Mucosa of descending colon (tissue), 3 donors: ENCODE measurements at regions not wholly inside any gene's neighbourhood (a gene's known extent, or its start where the extent isn't known, plus 50 kb on each side); places are given as distances from the start of the nearest gene placed in this dataset.
"Not testable (repeated sequence)": the region's sequence is repeated elsewhere in the genome, so short reads cannot be mapped to it uniquely, and the experiment has no call there.

Experiments used
- ATAC-seq: fragments of 200-7000 bp; cut with Tn5 transposase; one replicate; pipeline ENCODE4 v1.9.1; 2020; ENCODE audit warnings: mild to moderate bottlenecking, moderate library complexity
- DNase-seq, 3 donors: peaks; one replicate each; pipeline ENCODE4 v3.0.0-alpha.2; 2020
- H3K36me3 ChIP-seq: fragments of 200-600 bp; one replicate; pipeline ENCODE4 v1.8.0; 2021; ENCODE audit warnings: low read depth, mild to moderate bottlenecking
- H3K4me1 ChIP-seq: fragments of 200-600 bp; one replicate; pipeline ENCODE4 v1.8.0; 2021; ENCODE audit warnings: low read depth, mild to moderate bottlenecking
- H3K4me3 ChIP-seq: fragments of 200-600 bp; one replicate; pipeline ENCODE4 v1.8.0; 2021; ENCODE audit warnings: mild to moderate bottlenecking
- H3K9me3 ChIP-seq: fragments of 200-600 bp; one replicate; pipeline ENCODE4 v1.8.0; 2021; ENCODE audit warnings: mild to moderate bottlenecking
- intact Hi-C, 2 donors: fragments of 100-400 bp; cut with DNase I in 1 of 2; cut with micrococcal nuclease in 1 of 2; formaldehyde crosslinking; loops; one replicate each; pipeline versions ENCODE4 v1.11.0 to v1.11.1; 2022; cut with DNase I, micrococcal nuclease
- TF ChIP-seq, protein P1 (sequence below): fragments of 200-600 bp; IDR thresholded peaks from one replicate; pipeline ENCODE4 v1.8.0; 2022; ENCODE audit warnings: antibody characterized with exemption, mild to moderate bottlenecking
- donor health status: DM: no; HTN: no; CAD: no; lungs with moderate emphysema.
- donor health status: DM: no; HTN: no; CAD: no.
- donor health status: DM: no; HTN: yes; CAD: no.

DNA sequence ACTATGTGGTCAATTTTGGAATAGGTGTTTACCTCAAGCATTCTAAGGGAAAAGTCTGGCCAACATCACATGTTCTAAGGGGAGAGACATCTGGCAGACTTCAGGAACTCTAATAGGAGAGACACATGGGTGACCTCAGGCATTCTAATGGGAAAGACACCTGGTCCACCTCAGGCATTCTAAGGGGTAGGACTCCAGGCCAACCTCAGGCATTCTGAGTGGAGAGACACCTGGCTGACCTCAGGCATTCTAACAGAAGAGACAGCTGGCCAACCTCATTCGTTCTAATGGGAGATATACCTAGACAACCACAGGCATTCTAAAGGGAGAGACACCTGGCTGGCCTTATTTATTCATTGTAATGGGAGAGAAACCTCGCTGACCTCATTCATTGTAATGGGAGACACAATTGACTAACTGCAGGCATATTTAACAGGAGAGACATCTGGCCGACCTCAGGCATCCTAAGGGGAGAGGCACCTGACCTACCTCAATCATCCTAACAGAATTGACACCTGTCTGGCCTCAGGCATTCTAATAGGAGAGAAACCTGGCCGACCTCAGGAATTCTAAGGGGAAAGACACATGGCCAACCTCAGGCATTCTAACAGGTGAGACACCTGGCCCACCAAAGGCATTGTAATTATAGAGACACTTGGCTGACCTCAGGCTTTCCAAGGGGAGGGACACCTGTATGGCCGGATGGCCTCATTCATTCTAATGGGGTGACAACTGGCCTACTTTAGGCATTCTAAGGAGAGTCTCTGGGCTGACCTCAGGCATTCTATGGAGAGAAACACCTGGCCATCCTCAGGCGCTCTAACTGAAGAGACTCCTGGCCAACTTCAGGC lies 1346.8 kb downstream of the UQCRFS1 start:
- no peaks in the 10 kb centered on the region for H3K36me3 ChIP-seq
- H3K9me3 ChIP-seq, result peaks cover 33% of the 10 kb centered on the region
- ATAC-seq, result no peak
- DNase-seq, result no peak
- TF ChIP-seq, protein P1, sequence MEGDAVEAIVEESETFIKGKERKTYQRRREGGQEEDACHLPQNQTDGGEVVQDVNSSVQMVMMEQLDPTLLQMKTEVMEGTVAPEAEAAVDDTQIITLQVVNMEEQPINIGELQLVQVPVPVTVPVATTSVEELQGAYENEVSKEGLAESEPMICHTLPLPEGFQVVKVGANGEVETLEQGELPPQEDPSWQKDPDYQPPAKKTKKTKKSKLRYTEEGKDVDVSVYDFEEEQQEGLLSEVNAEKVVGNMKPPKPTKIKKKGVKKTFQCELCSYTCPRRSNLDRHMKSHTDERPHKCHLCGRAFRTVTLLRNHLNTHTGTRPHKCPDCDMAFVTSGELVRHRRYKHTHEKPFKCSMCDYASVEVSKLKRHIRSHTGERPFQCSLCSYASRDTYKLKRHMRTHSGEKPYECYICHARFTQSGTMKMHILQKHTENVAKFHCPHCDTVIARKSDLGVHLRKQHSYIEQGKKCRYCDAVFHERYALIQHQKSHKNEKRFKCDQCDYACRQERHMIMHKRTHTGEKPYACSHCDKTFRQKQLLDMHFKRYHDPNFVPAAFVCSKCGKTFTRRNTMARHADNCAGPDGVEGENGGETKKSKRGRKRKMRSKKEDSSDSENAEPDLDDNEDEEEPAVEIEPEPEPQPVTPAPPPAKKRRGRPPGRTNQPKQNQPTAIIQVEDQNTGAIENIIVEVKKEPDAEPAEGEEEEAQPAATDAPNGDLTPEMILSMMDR, result no peak
- intact Hi-C loops, result no loop called here
- H3K4me1 ChIP-seq, result no peaks in the 10 kb centered on the region
- H3K4me3 ChIP-seq, result no peak overlapping the region

DNA sequence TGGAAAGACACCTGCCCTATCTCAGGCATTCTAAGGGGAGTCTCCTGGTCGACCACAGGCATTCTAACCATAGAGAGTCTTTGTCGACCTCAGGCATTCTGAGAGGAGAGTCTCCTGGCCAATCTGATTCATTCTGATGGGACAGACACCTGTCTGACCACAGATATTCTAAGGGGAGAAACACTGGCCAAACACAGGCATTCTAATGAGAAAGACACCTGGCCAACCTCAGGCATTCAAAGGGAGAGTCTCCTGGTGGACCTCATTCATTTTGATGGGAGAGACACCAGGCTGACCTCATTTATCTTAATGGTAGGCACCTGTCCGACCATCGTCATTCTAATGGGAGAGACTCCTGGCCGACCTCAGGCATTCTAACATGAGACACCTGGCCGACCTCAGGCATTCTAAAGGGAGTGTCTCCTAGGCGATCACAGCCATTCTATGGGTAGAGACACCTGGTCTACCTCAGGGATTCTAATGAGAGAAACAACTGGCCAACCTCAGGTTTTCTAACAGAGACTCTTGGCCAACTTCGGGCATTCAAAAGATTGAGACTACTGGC lies 1351.5 kb downstream of the UQCRFS1 start:
- Histone ChIP-seq H3K9me3 (peaks cover 63% of the 10 kb centered on the region), H3K4me1 (no peaks in the 10 kb centered on the region), H3K4me3 (no peak overlapping the region), H3K36me3 (no peaks in the 10 kb centered on the region)
- DNase-seq, result no peak
- intact Hi-C loops, result no loop called here
- TF ChIP-seq, protein P1, result no peak
- ATAC-seq, result no peak

DNA sequence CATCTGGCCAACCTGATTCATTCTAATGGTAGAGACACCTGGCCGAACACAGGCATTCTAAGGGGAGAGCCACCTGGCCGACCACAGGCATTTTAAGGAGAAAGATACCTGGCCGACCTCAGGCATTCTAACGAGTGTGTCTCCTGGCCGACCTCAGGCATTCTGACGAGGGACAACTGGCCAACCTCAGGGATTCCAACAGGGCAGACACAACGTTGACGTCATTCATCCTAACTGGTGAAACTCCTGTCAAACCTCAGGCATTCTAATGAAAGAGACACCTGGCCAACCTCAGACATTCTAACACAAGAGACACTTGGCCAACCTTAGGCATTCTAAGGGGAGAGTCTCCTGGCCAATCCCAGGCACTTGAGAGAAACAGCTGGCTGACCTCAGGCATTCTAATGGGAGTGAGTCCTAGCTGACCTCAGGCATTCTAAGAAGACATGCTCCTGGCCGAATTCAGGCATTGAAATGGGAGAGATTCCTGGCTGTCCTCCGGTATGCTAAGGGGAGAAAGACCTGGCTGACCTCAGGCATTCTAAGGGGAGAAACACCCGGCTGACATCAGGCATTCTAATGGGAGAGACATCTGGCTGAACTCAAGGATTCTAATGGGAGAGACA lies 1352.5 kb downstream of the UQCRFS1 start:
- H3K4me1 ChIP-seq, result no peaks in the 10 kb centered on the region
- no peak overlapping the region for H3K4me3 ChIP-seq
- DNase-seq (no peak), ATAC-seq (no peak)
- TF ChIP-seq, protein P1, result no peak
- H3K36me3 ChIP-seq, result no peaks in the 10 kb centered on the region
- H3K9me3 ChIP-seq, result peaks cover 58% of the 10 kb centered on the region
- intact Hi-C loops, result no loop called here

DNA sequence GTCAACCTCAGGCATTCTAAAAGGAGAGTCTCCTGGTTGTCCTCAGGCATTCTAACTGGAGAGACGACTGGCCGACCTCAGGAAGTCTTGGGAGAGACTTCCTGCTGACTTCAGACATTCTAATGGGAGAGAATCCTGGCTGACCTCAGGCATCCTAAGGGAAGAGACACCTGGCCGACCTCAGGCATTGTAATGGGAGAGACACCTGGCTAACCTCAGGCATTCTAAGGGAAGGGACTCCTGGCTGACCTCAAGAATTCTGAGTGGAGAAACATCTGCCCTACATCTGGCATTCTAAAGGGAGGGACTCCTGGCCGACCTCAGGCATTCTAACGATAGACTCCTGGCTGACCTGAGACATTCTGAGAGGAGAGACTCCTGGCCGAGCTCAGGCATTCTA lies 1353.3 kb downstream of the UQCRFS1 start:
- DNase-seq (no peak), ATAC-seq (no peak)
- H3K4me3 ChIP-seq, result no peak overlapping the region
- H3K4me1 ChIP-seq, result no peaks in the 10 kb centered on the region
- peaks cover 61% of the 10 kb centered on the region for H3K9me3 ChIP-seq
- H3K36me3 ChIP-seq, result no peaks in the 10 kb centered on the region
- intact Hi-C loops, result no loop called here
- TF ChIP-seq, protein P1, result no peak

DNA sequence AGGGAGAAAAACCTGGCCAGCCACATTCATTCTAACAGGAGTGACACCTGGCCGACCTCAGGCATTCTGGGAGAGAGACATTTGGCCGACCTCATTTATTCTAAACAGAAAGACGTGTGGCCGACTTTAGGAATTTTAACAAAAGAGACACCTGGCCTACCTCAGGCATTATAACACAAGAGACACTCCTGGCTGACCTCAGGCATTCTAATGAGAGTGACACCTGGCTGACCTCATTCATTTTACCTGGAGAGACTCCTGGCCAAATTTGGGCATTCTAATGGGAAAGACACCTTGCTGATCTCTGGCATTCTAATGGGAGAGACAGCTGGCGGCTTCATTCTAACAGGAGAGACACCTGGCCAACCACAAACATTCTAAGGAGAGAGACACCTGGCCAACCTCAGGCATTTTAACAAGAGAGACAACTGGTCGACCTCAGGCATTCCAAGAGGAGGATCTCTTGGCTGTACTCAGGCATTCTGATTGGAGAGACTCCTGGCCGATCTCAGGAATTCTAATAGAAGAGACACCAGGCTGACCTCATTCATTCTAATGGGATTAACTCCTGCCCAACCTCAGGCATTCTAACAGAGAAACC lies 1353.9 kb downstream of the UQCRFS1 start:
- peaks cover 63% of the 10 kb centered on the region for H3K9me3 ChIP-seq
- no peaks in the 10 kb centered on the region for H3K4me1 ChIP-seq
- TF ChIP-seq, protein P1, result no peak
- no peaks in the 10 kb centered on the region for H3K36me3 ChIP-seq
- DNase-seq, result no peak
- intact Hi-C loops, result no loop called here
- no peak overlapping the region for H3K4me3 ChIP-seq
- no peak for ATAC-seq

DNA sequence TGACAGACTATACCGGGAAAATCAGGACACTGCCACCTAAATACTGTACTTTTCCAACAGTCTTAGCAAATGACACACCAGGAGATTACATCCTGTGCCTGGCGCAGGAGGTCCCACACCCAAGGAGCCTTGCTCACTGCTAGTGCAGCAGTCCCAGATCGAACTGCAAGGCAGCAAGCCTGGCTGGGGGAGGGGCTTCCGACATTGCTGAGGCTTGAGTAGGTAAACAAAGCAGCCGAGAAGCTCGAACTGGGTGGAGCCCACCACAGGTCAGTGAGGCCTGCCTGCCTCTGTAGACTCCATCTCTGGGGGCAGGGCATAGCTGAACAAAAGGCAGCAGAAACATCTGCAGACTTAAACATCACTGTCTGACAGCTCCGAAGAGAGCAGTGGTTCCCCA lies 1360.0 kb downstream of the UQCRFS1 start:
- intact Hi-C loops, DNase-seq, H3K36me3 ChIP-seq, H3K4me1 ChIP-seq, ATAC-seq, H3K4me3 ChIP-seq: not testable (repeated sequence)
- peaks cover 72% of the 10 kb centered on the region for H3K9me3 ChIP-seq
